Prostate gland (tissue), 2 donors: ENCODE measurements at regions not wholly inside any gene's neighbourhood (a gene's known extent, or its start where the extent isn't known, plus 50 kb on each side); places are given as distances from the start of the nearest gene placed in this dataset.

Source experiments
- POLR2A ChIP-seq: fragments of 450-650 bp; IDR thresholded peaks from one replicate; pipeline ENCODE4 v1.6.1; 2016; ENCODE audit warnings: antibody characterized with exemption, mild to moderate bottlenecking
- TF ChIP-seq, protein P1 (sequence below), 4 experiments: fragments of 200-600 bp in 2 of 4; fragments of 450-650 bp in 2 of 4; sonication (generic) in 2 of 4; IDR thresholded peaks; 1 replicate in 3 of 4; 2 replicates in 1 of 4; pipeline ENCODE4 v1.5.1; 2016 to 2019; ENCODE audit warnings: antibody characterized with exemption in 4 of 4, mild to moderate bottlenecking in 2 of 4, moderate library complexity in 2 of 4

- TF ChIP-seq, protein P1, sequence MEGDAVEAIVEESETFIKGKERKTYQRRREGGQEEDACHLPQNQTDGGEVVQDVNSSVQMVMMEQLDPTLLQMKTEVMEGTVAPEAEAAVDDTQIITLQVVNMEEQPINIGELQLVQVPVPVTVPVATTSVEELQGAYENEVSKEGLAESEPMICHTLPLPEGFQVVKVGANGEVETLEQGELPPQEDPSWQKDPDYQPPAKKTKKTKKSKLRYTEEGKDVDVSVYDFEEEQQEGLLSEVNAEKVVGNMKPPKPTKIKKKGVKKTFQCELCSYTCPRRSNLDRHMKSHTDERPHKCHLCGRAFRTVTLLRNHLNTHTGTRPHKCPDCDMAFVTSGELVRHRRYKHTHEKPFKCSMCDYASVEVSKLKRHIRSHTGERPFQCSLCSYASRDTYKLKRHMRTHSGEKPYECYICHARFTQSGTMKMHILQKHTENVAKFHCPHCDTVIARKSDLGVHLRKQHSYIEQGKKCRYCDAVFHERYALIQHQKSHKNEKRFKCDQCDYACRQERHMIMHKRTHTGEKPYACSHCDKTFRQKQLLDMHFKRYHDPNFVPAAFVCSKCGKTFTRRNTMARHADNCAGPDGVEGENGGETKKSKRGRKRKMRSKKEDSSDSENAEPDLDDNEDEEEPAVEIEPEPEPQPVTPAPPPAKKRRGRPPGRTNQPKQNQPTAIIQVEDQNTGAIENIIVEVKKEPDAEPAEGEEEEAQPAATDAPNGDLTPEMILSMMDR (IDR thresholded peaks at IDR 0.05), result no peak
- TF ChIP-seq POLR2A, result no peak
Measured at GRCh38 chr6:126526996-126527606, 187.2 kb downstream of the CENPW start.
